LHCN-M2 (cell line): ENCODE measurements at regions not wholly inside any gene's neighbourhood (a gene's known extent, or its start where the extent isn't known, plus 50 kb on each side); places are given as distances from the start of the nearest gene placed in this dataset.
"Not testable (repeated sequence)": the region's sequence is repeated elsewhere in the genome, so short reads cannot be mapped to it uniquely, and the experiment has no call there.

Source experiments
- DNase-seq: peaks from one replicate; pipeline ENCODE4 v3.0.0-alpha.2; 2012; ENCODE audit warnings: low read depth

GRCh38 chr4:30589669-30590068, 130.5 kb upstream of the PCDH7 start:
- DNase-seq: not testable (repeated sequence)

GRCh38 chr4:30600246-30601017, 119.7 kb upstream of the PCDH7 start:
- DNase-seq: peak; percentile 10

- DNase-seq: no peak
Measured at GRCh38 chr4:30601070-30601865, 118.9 kb upstream of the PCDH7 start.

- DNase-seq: no peak
Measured at GRCh38 chr4:30605616-30606190, 114.5 kb upstream of the PCDH7 start.

GRCh38 chr4:30610361-30610760, 109.8 kb upstream of the PCDH7 start:
- DNase-seq: no peak

GRCh38 chr4:30614771-30615170, 105.4 kb upstream of the PCDH7 start:
- no peak for DNase-seq

GRCh38 chr4:30616942-30617646, 103.1 kb upstream of the PCDH7 start:
- DNase-seq: no peak

- no peak for DNase-seq
Measured at GRCh38 chr4:30617836-30618235, 102.3 kb upstream of the PCDH7 start.

- DNase-seq: peak; percentile 41
Measured at GRCh38 chr4:30619679-30620078, 100.5 kb upstream of the PCDH7 start.

GRCh38 chr4:30620711-30621110, 99.5 kb upstream of the PCDH7 start:
- no peak for DNase-seq

GRCh38 chr4:30630431-30630830, 89.7 kb upstream of the PCDH7 start:
- DNase-seq: no peak

GRCh38 chr4:30632751-30633150, 87.4 kb upstream of the PCDH7 start:
- no peak for DNase-seq

GRCh38 chr4:30641345-30641744, 78.8 kb upstream of the PCDH7 start:
- DNase-seq: no peak

- no peak for DNase-seq
Measured at GRCh38 chr4:30642567-30642966, 77.6 kb upstream of the PCDH7 start.

- DNase-seq: no peak
Measured at GRCh38 chr4:30653291-30653690, 66.9 kb upstream of the PCDH7 start.

GRCh38 chr4:30656828-30657227, 63.3 kb upstream of the PCDH7 start:
- DNase-seq: no peak

GRCh38 chr4:30667919-30668318, 52.2 kb upstream of the PCDH7 start:
- DNase-seq: no peak

- DNase-seq: no peak
Measured at GRCh38 chr4:30670206-30670605, 50.0 kb upstream of the PCDH7 start.
